ENCODE measurements at regions not wholly inside any gene's neighbourhood (a gene's known extent, or its start where the extent isn't known, plus 50 kb on each side); places are given as distances from the start of the nearest gene placed in this dataset.

DNA sequence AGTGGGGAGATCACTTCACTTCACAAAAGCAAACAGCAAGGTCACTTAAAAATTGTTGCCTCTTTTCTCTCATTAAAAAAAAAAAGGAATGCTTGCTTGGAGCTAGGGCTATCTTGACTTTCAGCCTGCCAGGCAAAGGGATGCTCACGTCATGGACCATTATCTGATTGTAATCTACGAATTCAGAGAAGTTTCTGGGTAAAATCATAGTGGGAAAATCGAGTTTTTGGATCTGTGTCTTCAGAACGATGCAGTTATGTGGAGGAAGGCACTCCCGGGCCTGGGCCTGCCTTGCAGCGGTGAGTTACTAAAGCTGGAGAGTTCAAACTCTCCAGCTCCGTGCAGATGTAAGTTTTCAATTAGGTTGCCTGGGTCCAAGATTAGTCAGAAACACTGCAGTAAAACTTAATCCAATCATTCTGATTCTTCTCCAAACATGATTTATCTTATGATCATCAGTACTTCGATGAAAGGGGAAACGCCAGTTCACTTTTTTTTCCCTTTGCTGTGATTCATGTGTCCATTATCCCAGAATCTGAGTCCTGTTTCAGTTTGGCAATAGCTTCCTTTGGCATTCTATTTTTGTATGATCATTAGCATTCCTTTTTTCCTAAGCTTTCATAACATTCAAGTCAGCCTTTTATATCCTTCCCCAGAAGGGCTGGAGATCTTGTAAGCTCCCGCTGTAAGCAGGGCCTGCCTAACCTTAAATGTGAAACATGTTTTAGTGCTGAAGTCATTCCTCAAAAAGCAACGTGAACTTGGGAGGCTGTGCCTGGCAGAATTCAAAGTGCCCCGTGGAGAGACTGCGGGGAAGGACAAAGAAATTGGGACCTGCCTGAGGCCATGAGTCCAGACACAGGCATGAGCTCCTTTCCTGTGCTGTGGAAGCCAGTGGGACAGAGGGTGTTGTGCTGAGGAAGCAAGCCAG lies 119.3 kb upstream of the TWIST2 start:
- Histone ChIP-seq H4K20me1 (ENCODE audit: insufficient read depth) (no peaks in the 10 kb centered on the region), H3K4me2 (peak overlapping the region; percentile 69), H3K27me3 (ENCODE audit: insufficient read depth) (no peaks in the 10 kb centered on the region), H3K27ac (ENCODE audit: low read depth in 2 of 2, low read length in 1 of 2) (peak overlapping the region in 1 of 2 experiments; percentile 90; a peak in 2 of 4 replicates), H2AFZ (ENCODE audit: low read depth) (peak overlapping the region; percentile 36), H3K9ac (no peak overlapping the region; the same call in 1 of the 2 replicates), H3K9me2 (no peaks in the 10 kb centered on the region), H3K4me1 (ENCODE audit: control insufficient read depth in 1 of 2, insufficient read depth in 2 of 2, low read depth in 1 of 2, low read length in 1 of 2) (peaks cover 6 to 10% of the 10 kb centered on the region in 2 experiments; a peak in 1 of 4 replicates), H3K4me3 (ENCODE audit: low read depth in 2 of 2, low read length in 1 of 2) (no peak overlapping the region), H3K79me2 (ENCODE audit: insufficient read depth) (no peaks in the 10 kb centered on the region), H3K9me3 (no peaks in the 10 kb centered on the region), H3K36me3 (replicated peaks in 1 of 2; ENCODE audit: control insufficient read depth in 1 of 2, insufficient read depth in 2 of 2, low read length in 1 of 2) (no peaks in the 10 kb centered on the region), H3F3A (replicated peaks; ENCODE audit: insufficient read depth) (peaks cover 17% of the 10 kb centered on the region)
- POLR2A ChIA-PET, result no interaction called here
- WGBS (ENCODE audit: low lambda C conversion rate), result 11% methylated on average over 13 of the region's 13 CpGs
- CTCF ChIA-PET, result interaction anchor here (0.6 to 1.9 kb wide), 4 partner anchors 21 to 215 kb away, joined by 3 to 9 read pairs (median 4); no protein-coding TSS in a partner anchor
- peak; percentile 34 for DNase-seq
- peak; percentile 13; the same call in 1 of the 2 replicates for TF ChIP-seq TAF1 (IDR thresholded peaks at IDR 0.05; ENCODE audit: borderline replicate concordance, low read depth, low read length)
- TF ChIP-seq EZH2phosphoT487 (IDR thresholded peaks at IDR 0.05; ENCODE audit: borderline replicate concordance, low read depth), result no peak
- TF ChIP-seq, protein P1, sequence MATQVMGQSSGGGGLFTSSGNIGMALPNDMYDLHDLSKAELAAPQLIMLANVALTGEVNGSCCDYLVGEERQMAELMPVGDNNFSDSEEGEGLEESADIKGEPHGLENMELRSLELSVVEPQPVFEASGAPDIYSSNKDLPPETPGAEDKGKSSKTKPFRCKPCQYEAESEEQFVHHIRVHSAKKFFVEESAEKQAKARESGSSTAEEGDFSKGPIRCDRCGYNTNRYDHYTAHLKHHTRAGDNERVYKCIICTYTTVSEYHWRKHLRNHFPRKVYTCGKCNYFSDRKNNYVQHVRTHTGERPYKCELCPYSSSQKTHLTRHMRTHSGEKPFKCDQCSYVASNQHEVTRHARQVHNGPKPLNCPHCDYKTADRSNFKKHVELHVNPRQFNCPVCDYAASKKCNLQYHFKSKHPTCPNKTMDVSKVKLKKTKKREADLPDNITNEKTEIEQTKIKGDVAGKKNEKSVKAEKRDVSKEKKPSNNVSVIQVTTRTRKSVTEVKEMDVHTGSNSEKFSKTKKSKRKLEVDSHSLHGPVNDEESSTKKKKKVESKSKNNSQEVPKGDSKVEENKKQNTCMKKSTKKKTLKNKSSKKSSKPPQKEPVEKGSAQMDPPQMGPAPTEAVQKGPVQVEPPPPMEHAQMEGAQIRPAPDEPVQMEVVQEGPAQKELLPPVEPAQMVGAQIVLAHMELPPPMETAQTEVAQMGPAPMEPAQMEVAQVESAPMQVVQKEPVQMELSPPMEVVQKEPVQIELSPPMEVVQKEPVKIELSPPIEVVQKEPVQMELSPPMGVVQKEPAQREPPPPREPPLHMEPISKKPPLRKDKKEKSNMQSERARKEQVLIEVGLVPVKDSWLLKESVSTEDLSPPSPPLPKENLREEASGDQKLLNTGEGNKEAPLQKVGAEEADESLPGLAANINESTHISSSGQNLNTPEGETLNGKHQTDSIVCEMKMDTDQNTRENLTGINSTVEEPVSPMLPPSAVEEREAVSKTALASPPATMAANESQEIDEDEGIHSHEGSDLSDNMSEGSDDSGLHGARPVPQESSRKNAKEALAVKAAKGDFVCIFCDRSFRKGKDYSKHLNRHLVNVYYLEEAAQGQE (IDR thresholded peaks at IDR 0.05; ENCODE audit: low read depth, low read length), result no peak
- TF ChIP-seq NFIC (IDR thresholded peaks at IDR 0.05; ENCODE audit: borderline replicate concordance), result peak; percentile 88
- TF ChIP-seq ELF1 (IDR thresholded peaks at IDR 0.05), result no peak
- 0 out of 2 replicates have a peak, but pooled peaks have one; percentile 4 for TF ChIP-seq SMC3 (IDR thresholded peaks at IDR 0.05; ENCODE audit: low read depth, low read length)
- peak; percentile 67; the same call in 1 of the 2 replicates for TF ChIP-seq POLR2AphosphoS5 (IDR thresholded peaks at IDR 0.05; ENCODE audit: low read depth, low read length)
- no peak for TF ChIP-seq SIN3A (IDR thresholded peaks at IDR 0.05; ENCODE audit: borderline replicate concordance, low read depth, low read length)
- TF ChIP-seq RAD21 (IDR thresholded peaks at IDR 0.05; ENCODE audit: low read length), result no peak
- TF ChIP-seq RCOR1 (IDR thresholded peaks at IDR 0.05; ENCODE audit: low read length), result no peak
- TF ChIP-seq, protein P2, sequence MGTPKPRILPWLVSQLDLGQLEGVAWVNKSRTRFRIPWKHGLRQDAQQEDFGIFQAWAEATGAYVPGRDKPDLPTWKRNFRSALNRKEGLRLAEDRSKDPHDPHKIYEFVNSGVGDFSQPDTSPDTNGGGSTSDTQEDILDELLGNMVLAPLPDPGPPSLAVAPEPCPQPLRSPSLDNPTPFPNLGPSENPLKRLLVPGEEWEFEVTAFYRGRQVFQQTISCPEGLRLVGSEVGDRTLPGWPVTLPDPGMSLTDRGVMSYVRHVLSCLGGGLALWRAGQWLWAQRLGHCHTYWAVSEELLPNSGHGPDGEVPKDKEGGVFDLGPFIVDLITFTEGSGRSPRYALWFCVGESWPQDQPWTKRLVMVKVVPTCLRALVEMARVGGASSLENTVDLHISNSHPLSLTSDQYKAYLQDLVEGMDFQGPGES (IDR thresholded peaks at IDR 0.05; ENCODE audit: low read depth, low read length), result no peak
- no peak for TF ChIP-seq NRF1 (IDR thresholded peaks at IDR 0.05; ENCODE audit: low read depth, low read length)
- no peak for TF ChIP-seq YY1 (IDR thresholded peaks at IDR 0.05; ENCODE audit: low read depth)
- TF ChIP-seq MAX (IDR thresholded peaks at IDR 0.05; ENCODE audit: low read depth), result peak; percentile 47; the same call in 1 of the 2 replicates
- 0 out of 2 replicates have a peak, but pooled peaks have one; percentile 30 for TF ChIP-seq GABPA (IDR thresholded peaks at IDR 0.05; ENCODE audit: low read depth)
- no peak; the same call in 1 of the 2 replicates for TF ChIP-seq USF1 (IDR thresholded peaks at IDR 0.05; ENCODE audit: borderline replicate concordance, low read depth)
- peak; percentile 85 for TF ChIP-seq FOSL2 (IDR thresholded peaks at IDR 0.05; ENCODE audit: borderline replicate concordance, low read depth)
- TF ChIP-seq JUND (IDR thresholded peaks at IDR 0.05), result peak; percentile 87
- peak; percentile 92 for TF ChIP-seq MEF2A (IDR thresholded peaks at IDR 0.05; ENCODE audit: borderline replicate concordance, low read depth)
- no peak for TF ChIP-seq CTCF (IDR thresholded peaks at IDR 0.05)
- TF ChIP-seq ZBTB33 (IDR thresholded peaks at IDR 0.05; ENCODE audit: borderline replicate concordance, low read depth), result no peak
- no peak for TF ChIP-seq FOXJ3 (CRISPR knock-in tag; IDR thresholded peaks at IDR 0.05)

All from SK-N-SH (cell line).